ENCODE measurements at regions not wholly inside any gene's neighbourhood (a gene's known extent, or its start where the extent isn't known, plus 50 kb on each side); places are given as distances from the start of the nearest gene placed in this dataset.
"Not testable (repeated sequence)": the region's sequence is repeated elsewhere in the genome, so short reads cannot be mapped to it uniquely, and the experiment has no call there.

DNA sequence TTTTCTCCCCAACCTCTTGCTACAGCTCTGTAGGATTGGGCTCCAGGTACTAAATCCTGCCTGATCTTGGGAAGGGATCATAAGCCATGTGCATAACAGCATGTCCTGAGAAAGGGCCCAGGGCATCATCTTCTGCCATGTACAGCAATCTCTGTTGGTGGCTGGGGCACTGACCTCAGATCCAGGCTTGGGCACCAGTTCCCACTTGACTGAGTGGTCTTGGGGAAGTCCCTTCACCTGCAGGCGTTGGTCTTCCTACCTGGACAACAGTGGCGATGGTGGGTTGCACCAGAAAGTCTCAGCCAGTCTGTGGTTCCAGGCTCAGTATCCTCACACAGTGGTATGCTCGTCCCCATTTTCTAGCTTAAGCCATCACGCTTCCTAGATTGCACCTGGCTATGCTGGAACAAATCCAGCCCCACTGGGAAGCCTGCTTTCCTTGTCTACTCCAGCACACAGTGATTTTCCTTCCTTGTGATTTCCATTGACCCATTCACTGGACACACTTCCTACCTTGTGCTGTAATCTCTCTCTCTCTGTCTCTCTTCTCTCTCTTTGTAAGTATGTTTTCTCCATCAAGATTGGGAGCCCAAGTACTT is 121.7 kb upstream of the PITX1 start:
- no peak for DNase-seq

DNA sequence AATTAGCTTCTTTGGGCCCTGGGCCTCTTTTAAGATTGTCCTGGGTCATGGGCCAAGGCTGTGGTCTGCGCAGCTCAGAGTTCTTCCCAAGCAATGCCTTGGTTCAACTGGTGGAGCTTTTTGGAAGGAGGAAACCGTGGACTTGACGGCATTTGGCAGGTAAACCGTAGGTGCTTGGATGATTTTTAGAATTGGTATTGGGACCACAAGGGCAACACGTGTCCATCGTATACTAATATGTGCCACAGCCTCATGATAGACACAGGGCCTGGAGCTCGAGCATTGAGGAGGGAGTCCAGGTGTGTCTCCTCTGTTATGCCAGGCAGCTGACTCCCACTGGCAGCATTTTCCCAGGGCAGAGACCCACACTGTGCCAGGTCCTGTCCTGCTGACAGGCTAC is 120.9 kb upstream of the PITX1 start:
- DNase-seq = no peak

DNA sequence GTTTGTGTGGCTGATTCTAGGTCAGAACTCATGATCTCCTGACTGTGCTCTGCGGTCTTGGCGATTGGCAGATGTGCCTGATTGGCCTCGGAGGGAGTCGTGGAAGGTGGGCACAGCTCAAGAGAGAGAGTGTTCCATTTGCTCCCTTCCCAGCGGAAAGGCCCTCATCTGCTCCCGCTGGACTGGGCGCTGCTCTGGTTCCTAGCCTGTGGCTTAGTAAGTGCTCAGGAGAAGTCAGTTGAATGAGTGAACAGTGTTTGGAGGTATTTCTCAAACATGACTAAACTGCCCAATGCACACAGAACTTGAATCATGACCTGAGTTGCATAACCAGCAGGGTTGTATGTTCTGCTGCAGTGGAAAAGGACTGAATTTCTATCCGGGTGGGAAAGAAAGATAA is 120.2 kb upstream of the PITX1 start:
- DNase-seq = no peak

DNA sequence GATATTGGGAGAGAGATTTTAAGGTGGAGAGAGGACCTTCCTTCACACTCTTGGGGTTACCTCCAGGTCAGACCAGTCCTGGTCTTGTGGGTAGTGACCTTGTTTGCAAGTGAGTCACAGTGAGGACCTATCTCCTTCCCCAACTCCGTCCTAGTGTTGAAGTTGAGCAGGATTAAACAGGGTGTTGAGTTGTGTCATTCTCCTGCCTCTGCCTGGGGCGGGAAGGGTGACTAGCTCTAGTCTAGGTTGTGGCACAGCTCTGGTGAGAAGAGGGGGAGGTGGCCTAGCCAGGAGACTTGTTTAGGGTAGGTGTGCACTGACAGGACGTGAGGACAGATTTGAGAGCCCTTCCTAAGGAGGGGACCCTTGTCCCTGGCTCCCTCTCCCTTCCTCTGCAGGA is 119.6 kb upstream of the PITX1 start:
- DNase-seq = no peak

DNA sequence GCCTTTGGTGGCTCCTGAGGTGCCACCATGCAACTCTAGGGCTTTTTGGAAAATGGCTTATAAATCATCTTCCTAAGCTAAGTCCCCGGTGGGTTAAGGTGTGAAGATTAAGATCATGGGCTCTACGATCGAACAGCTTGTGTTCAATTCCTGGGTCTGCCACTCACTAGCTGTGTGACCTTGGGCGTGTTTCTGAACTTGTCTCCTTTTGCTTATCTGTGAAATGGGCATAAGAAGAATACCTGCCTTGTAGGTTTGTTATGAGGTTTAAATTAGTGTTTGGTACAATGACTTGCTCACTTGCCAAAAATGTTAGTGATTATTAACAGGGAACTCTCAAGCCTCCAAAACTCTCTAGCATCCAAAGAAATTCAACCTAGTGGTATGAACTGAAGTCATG is 119.2 kb upstream of the PITX1 start:
- DNase-seq = no peak

DNA sequence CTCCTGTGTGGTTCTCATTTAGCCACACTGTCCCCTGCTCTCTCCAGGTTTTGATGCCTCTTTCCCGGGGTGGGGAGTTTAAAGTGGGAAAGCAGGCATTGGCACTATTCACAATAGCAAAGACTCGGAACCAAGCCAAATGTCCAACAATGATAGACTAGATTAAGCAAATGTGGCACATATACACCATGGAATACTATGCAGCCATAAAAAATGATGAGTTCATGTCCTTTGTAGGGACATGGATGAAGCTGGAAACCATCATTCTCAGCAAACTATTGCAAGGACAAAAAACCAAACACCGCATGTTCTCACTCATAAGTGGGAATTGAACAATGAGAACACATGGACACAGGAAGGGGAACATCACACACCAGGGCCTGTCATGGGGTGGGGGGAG is 117.6 kb upstream of the PITX1 start:
- not testable (repeated sequence) for DNase-seq

DNA sequence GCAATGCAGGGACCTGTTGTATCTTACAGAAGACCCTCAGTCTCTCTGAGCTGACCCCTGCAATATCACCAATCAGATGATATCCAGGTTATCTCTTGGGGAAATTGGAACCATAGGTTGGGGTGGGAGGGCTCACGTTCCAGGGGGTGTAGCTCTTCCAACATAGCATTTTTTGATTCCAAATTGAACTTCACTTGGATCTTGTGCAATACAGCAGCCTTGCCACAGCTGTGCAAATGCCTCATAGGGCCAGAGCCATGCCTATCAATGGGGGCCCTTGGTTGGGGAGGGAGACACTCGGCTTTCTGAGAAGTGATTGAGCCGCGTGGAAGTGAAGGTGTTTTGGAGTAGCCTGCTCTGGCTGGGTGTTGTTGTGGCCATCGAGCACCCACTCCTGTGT is 117.2 kb upstream of the PITX1 start:
- no peak for DNase-seq

DNA sequence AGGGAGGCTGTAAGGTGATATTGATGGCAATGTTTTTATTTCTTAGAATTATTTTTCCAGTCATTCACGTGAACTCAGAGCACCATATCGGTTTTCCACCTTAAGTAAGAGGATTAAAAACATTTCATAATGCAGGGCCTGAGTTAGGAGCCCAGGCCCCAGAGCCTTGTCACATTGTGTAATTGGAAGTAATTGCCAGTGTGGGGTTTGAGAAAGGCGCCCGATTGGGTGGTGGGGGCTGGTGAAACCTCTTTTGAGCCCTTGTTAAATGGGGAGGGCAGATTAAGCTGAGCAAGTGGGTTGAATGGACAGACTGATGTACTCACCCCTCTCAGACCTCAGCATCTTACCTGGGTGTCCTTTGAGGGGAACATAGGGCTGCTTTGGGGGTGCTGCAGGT is 116.7 kb upstream of the PITX1 start:
- no peak for DNase-seq

DNA sequence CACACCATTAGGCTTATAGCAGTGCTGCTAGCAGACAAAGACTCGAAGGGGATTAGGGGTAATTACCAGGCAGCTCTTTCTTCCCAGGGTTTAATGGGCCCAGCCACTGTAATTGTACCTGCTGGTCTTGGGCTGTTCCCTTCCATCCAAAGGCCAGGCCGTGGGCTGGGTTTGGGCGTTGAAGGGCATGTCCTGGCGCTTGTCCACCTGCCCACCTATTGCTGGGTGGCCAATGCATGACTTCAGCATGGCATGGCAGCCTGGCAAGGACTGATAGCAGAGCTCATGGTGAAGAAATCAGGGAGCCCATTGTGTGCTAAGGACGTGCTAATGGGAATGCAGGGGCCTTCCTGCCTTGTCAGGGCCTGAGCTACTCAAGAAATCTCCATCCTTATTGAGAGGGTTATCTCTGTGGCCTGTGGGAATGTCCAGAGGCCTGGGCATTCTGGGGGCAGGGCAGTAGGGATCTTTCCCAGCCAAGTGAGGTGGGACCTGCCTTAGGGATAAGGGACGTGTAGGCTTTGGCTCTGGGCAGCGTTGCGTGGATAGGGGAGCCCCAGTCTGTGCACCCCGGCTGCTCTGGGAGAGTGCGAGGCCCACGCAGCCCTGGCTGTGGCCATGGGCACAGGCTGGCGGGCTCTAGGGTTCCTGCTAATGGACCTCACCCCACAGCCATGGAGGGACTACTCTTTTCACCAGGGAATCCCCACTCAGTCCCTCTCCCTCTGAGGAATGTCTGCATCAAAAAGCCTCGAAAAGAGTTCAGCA is 116.1 kb upstream of the PITX1 start:
- peak; percentile 48 for DNase-seq

DNA sequence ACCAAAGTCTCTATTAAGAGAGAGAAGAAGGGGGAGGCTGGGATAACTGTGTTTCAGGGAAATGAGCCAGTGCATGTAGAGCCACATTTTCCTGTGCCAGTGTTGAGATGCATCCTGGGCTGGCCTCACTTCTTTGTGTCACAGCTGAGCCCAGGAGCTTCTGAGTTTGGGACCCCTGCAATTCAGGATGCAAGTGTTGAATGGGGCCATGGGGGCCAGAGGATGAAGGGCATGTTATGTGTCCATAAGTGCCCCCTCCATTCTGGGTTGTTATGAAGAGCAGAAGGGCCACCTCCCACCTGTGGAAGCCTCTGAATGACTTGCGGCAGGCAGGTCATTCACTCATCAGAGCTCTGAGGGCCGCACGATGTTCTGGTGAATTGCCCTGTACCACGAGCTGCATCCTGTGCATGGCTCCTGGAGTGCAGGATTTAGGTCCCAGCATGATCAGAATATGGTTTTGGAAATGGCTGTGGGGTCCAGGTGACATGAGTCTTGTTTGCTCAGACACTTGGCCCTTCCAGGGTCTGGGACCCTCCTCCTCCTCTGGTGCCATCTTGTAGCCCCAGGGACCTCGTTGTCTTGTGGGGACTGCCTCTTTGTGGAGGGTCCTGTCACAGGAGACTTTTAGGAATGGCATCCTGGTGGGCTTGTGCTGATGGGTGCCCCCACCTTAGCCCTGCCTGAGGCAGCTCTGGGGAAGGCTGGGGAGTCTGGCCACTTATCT is 115.4 kb upstream of the PITX1 start:
- DNase-seq = no peak

DNA sequence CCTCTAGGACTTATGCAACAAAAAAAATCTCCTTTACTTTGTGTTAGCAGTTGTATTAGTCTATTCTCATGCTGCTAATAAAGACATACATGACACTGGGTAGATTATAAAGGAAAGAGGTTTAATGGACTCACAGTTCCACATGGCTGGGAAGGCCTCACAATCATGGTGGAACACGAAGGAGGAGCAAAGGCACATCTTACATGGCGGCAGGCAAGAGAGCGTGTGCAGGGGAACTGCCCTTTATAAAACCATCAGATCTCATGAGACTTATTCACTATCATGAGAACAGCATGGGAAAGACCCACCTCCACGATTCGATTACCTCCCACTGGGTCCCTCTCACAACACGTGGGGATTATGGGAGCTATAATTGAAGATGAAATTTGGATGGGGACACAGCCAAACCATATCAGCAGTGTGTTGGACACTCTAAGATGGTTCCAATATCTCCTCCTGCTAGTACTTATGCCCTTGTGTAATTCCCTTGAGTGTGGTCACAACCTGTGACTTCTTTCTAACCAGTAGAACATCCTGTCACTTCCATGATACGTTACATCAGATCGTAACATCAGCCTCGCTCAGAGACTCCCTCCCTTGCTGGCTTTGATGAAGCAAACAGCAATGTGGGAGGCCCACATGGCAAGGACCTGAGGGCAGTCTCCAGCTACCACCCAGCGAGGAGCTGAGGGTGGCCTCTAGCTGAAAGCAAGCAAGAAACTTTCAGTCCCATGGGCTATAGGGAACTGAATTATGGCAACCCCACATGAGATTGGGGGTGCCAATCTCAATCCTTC is 113.5 kb upstream of the PITX1 start:
- no peak for DNase-seq

DNA sequence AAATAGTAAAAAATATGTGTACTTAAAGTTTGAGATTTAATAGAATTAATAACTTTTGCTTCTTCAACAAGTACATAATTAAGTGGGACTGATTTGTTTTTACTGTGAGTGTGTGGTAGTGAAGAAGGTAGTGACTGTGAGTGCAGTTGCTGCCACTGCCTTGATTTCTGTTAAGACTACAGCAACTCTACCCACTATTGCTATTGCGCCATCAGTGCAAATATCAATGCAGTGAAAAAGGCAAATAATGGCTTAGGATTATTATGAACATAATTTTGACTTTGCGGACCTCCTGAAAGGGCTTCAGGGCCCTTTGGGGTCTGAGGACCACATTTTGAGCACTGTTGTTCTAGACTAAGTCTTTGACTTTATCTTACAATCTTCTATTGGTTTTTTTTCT is 112.0 kb upstream of the PITX1 start:
- no peak for DNase-seq

DNA sequence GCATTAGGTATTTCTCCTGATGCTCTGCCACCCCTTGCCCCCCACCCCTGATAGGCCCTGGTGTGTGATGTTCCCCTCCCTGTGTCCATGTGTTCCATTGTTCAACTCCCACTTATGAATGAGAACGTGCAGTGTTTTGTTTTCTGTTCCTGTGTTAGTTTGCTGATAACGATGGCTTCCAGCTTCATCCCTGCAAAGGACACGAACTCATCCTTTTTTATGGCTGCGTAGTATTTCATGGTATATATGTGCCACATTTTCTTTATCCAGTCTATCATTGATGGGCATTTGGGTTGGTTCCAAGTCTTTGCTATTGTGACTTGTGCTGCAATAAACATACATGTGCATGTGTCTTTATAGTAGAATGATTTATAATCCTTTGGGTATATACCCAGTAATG is 109.7 kb upstream of the PITX1 start:
- DNase-seq = not testable (repeated sequence)

DNA sequence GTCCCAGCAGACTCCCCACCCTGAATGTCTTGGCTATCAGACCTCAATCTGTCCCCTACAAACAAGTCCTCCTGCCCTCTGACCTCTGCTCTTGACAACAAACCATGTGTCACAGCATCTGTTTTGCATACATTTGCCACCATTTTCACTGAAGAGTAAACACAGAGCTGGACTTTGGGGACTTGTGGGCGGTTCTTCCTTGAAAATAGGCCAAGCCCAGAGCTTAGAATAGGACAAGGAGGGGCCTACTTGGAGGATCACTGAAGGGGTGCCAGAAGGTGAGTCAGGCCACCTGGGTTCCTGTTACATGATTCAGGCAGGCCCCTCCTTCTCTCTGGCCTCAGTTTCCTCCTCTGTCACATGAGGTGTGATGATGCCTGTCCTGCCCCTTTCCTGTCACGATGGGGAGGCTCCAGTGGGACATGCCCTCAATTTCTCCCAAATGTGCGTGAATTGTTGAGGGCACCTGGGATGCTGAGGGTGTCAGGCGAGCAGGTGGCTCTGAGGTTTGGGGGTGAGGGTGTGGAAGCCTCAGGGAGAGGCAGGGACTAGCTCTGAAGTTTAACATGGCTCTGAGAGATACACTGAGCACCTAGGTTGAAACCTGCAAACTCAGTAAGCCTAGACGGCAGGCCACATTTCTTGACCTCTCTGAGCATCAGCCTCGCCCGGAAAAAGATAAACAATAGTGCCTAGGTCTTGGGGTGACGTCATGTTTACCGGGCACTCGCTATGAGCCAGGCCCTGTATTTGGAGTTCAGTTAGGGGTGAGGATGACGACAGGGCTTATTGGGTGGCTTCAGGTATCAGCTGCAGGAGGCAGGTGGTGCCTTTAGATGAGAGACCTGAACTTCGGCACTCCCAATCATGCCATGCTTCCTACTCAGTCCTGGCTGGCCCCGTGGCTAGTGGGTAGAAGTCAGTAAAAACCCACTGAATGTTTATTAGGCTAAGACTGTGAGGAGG is 107.6 kb upstream of the PITX1 start:
- no peak for DNase-seq

DNA sequence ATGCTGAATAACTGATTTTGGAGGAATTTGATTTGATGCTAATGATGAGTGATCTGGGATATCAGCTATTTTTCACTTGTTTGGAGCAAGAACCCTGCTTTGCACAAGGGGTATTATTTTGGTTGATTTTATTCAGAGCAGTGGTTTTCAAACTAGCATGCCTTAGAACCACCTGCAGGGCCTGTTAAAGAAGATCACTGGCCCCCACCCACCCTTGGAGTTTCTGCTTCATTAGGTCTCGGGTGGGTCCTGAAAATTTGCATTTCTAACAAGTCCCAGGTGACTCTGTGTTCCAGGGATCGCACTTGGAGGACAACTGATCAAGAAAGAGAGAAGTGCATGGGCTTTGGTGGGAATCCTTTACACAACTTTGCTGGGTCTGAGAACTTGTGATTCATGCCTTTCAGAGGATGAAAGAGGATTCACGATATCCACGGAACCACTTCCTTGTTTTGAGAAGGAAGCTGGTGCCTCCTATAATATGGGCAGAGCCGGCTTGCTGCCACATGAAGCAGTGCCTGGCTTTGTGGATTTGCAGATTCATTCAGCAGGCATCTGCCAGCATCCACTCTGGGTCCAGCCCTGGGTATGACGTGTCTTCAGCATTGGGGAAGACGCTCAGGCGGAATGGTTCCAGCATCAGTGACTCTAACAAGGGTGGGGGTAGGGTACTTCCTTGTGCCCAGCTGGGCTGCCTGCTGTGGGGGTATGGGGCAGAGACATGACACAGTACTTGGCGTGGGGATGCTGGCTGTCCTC is 106.6 kb upstream of the PITX1 start:
- no peak for DNase-seq

DNA sequence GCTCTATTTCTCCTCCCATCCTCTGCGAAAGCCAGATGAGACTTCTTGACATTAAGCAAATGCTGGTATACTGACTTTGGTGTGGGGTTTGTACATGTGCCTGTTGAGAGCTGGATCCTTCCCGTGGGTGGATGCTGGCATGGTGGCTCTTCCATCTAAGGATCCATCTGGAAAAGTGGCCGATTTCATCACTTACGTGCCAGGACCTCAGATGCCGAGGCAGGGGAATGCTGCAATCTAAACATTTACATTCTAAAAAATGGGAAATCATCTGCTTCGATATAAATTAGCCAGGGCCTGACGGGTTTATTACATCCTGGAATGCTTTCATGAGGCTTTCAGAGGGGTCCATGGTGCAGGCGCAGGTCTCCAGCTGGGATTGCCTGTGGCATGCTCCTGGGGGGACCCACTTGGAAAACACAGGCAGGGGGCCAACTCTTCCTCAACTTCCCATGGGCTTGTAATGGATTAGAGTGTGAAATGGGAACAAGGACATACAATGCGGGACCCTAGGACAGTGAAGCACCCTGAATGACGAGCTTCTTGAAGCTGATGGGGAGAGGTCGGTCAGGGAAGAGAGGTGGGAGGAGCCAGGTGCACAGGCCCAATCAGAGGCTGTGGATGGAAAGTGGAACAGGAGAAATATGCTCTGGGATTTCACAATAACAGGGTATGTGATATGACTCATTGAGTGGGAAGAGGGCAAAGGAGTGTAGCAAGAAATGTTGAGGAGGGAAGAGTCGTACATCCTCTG is 105.5 kb upstream of the PITX1 start:
- no peak for DNase-seq

DNA sequence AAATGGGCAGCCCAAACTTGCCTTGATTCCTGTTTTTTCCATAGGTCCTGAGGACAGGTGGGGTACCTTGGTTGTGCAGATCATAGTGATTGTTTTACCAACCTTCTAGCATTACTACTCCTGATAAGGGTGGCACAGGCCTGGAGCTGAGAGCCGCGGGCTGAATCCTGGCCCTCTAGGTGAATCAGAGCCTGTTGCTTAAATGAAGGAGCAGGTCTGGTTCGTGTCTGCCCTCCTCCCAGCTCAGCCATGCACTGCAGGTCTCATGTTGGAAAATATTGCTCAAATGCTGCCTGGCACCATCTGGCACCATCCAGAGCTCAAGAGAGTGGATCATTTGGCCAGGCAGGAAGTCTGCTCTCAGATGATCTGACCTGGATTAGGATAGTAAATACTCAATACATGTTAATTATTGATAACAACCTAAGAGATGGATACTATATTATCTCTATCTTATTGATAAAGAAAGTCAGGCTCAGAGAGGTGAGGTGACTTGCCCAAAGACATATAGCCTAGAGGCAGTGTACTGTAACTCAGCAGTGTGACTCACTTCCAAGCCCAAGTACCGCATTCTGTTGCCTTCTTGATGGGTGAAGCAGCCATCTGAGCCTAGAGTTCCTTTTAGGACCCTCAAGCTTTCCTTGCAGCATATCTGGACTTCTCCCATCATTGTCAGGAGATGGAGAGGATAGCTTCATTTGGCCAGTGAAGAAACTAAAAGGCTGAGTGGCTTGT is 104.3 kb upstream of the PITX1 start:
- DNase-seq = no peak

DNA sequence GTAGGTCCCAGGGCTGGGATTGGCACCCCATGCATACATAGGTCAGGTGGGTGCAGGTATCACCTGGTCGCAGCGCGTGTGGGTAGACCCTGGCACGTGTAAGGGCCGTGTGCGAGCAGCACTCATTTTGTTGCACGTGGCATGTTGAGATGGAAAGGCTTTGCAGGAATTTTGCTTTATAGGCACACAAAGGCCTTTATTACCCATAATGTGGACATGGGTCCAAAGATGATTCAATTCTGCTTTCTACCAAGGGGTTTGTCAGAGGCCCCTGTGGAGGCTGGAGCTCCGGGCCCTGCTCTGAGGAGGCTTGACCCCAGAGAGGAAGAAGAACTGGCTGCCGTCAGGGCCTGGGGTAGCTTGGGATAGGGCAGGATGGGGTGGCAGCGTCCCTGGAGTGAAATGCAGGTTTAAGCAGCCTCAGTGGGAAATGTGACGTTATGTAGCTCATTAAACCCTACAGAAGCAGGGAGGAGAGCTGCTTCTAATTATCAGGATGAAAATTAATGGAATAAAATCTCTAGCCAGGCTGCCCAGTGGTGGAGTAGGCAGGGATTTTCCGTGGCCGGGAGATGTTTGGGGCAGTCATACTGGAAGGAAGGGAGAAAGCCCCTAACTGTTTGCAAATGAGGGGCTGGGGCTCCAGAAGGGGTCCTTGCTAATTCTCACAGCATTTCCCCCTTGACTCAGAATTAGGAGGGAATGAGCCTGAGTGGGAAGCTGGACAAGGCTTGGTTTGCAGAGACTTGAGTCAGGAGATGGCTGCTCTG is 103.3 kb upstream of the PITX1 start:
- no peak for DNase-seq

DNA sequence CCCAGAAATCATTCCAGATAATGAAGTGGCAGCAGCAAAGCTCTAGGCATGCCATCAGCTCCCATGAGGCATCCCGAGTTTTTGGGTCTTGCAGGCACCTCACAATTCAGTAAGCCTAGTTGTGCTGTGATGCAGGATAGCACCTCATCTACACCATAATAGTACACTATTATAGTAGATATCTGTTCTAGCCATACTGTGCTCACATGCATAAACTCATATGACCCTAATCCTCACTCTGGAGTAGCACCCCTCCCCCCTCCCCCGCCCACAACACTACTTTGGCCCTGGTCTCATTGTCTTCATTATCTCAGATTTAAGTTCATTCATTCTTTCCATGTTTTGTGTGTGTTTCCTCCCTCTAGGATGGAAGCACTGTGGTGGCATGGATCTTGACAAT is 102.5 kb upstream of the PITX1 start:
- no peak for DNase-seq
